SK-N-SH (cell line): ENCODE measurements at regions not wholly inside any gene's neighbourhood (a gene's known extent, or its start where the extent isn't known, plus 50 kb on each side); places are given as distances from the start of the nearest gene placed in this dataset.

Source experiments
- EP300 ChIP-seq, 2 experiments: IDR thresholded peaks; 2 replicates each; pipeline versions ENCODE4 v1.4.0 to v1.6.1; 2012; ENCODE audit warnings: borderline replicate concordance in 1 of 2, low read depth in 1 of 2, low read length in 1 of 2
- MEF2A ChIP-seq: IDR thresholded peaks from 2 replicates; pipeline ENCODE4 v1.4.0; 2012; ENCODE audit warnings: low read depth, borderline replicate concordance
- SIN3A ChIP-seq: IDR thresholded peaks from 2 replicates; pipeline ENCODE4 v1.6.1; 2012; ENCODE audit warnings: low read depth, mild to moderate bottlenecking, low read length, moderate library complexity, borderline replicate concordance
- TF ChIP-seq, protein P1 (sequence below): fragments of 200-600 bp; sonication (generic); IDR thresholded peaks from 2 replicates; pipeline ENCODE4 v1.6.1; 2017; ENCODE audit warnings: antibody characterized with exemption, mild to moderate bottlenecking, moderate library complexity
- TF ChIP-seq, protein P2 (sequence below): IDR thresholded peaks from 2 replicates; pipeline ENCODE4 v1.4.0; 2012; ENCODE audit warnings: low read depth, borderline replicate concordance

- TF ChIP-seq, protein P1, sequence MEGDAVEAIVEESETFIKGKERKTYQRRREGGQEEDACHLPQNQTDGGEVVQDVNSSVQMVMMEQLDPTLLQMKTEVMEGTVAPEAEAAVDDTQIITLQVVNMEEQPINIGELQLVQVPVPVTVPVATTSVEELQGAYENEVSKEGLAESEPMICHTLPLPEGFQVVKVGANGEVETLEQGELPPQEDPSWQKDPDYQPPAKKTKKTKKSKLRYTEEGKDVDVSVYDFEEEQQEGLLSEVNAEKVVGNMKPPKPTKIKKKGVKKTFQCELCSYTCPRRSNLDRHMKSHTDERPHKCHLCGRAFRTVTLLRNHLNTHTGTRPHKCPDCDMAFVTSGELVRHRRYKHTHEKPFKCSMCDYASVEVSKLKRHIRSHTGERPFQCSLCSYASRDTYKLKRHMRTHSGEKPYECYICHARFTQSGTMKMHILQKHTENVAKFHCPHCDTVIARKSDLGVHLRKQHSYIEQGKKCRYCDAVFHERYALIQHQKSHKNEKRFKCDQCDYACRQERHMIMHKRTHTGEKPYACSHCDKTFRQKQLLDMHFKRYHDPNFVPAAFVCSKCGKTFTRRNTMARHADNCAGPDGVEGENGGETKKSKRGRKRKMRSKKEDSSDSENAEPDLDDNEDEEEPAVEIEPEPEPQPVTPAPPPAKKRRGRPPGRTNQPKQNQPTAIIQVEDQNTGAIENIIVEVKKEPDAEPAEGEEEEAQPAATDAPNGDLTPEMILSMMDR = no peak
- TF ChIP-seq SIN3A (no peak), MEF2A (no peak), EP300 (IDR thresholded peaks at IDR 0.05; ENCODE audit: borderline replicate concordance in 1 of 2, low read depth in 1 of 2, low read length in 1 of 2) (no peak)
- TF ChIP-seq, protein P2, sequence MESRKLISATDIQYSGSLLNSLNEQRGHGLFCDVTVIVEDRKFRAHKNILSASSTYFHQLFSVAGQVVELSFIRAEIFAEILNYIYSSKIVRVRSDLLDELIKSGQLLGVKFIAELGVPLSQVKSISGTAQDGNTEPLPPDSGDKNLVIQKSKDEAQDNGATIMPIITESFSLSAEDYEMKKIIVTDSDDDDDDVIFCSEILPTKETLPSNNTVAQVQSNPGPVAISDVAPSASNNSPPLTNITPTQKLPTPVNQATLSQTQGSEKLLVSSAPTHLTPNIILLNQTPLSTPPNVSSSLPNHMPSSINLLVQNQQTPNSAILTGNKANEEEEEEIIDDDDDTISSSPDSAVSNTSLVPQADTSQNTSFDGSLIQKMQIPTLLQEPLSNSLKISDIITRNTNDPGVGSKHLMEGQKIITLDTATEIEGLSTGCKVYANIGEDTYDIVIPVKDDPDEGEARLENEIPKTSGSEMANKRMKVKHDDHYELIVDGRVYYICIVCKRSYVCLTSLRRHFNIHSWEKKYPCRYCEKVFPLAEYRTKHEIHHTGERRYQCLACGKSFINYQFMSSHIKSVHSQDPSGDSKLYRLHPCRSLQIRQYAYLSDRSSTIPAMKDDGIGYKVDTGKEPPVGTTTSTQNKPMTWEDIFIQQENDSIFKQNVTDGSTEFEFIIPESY = no peak
Observed at GRCh38 chr2:37744010-37744409, 72.6 kb upstream of the CDC42EP3 start.
